ENCODE measurements at regions not wholly inside any gene's neighbourhood (a gene's known extent, or its start where the extent isn't known, plus 50 kb on each side); places are given as distances from the start of the nearest gene placed in this dataset.

DNA sequence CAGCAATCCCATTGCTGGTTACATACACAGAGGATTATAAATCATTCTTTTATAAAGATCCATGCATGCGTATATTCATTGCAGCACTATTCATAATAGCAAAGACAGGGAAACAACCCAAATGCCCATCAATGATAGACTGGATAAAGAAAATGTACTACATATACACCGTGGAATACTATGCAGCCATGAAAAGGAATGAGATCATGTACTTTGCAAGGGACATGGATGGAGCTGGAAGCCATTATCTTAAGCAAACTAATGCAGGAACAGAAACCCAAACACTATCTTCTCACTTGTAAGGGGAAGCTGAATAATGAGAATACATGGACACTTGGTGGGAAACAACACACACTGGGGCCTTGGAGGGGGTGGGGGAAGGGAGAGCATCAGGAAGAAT, 529.7 kb downstream of the TBC1D32 start:
- CTCF ChIA-PET: no interaction called here
- ATAC-seq (no peak), DNase-seq (ENCODE audit: low read depth, low spot score) (no peak)
- Histone ChIP-seq H3K4me1 (ENCODE audit: control insufficient read depth, insufficient read depth, low read length) (no peaks in the 10 kb centered on the region), H3K27me3 (ENCODE audit: control insufficient read depth, insufficient read depth, low read length) (no peaks in the 10 kb centered on the region), H3K9me3 (ENCODE audit: control insufficient read depth, insufficient read depth, low read depth, low read length) (no peaks in the 10 kb centered on the region), H3K4me3 (ENCODE audit: low read depth in 2 of 2, low read length in 2 of 2) (no peak overlapping the region), H3K27ac (ENCODE audit: low read length) (no peak overlapping the region), H3K36me3 (ENCODE audit: control insufficient read depth, insufficient read depth, low read length) (no peaks in the 10 kb centered on the region)
- in situ Hi-C loops (cut with HindIII; ENCODE audit: low pct_unique_long_range_greater_than_20kb, low sequenced_read_pairs): no loop called here
- BruUV-seq (replicated peaks): no TSS peak
- intact Hi-C loops (cut with micrococcal nuclease; ENCODE audit: unreplicated experiment): no loop called here
- POLR2A ChIA-PET: no interaction called here
- TF ChIP-seq SIN3A (IDR thresholded peaks at IDR 0.05; ENCODE audit: borderline replicate concordance, insufficient read depth, low read depth, low read length): no peak
- TF ChIP-seq, protein P1, sequence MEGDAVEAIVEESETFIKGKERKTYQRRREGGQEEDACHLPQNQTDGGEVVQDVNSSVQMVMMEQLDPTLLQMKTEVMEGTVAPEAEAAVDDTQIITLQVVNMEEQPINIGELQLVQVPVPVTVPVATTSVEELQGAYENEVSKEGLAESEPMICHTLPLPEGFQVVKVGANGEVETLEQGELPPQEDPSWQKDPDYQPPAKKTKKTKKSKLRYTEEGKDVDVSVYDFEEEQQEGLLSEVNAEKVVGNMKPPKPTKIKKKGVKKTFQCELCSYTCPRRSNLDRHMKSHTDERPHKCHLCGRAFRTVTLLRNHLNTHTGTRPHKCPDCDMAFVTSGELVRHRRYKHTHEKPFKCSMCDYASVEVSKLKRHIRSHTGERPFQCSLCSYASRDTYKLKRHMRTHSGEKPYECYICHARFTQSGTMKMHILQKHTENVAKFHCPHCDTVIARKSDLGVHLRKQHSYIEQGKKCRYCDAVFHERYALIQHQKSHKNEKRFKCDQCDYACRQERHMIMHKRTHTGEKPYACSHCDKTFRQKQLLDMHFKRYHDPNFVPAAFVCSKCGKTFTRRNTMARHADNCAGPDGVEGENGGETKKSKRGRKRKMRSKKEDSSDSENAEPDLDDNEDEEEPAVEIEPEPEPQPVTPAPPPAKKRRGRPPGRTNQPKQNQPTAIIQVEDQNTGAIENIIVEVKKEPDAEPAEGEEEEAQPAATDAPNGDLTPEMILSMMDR (IDR thresholded peaks at IDR 0.05): no peak
- no peak for TF ChIP-seq TCF7L2 (IDR thresholded peaks at IDR 0.05; ENCODE audit: low read depth, low read length)
- no peak for TF ChIP-seq POLR2AphosphoS5 (IDR thresholded peaks at IDR 0.05; ENCODE audit: low read depth, low read length)
- TF ChIP-seq, protein P2, sequence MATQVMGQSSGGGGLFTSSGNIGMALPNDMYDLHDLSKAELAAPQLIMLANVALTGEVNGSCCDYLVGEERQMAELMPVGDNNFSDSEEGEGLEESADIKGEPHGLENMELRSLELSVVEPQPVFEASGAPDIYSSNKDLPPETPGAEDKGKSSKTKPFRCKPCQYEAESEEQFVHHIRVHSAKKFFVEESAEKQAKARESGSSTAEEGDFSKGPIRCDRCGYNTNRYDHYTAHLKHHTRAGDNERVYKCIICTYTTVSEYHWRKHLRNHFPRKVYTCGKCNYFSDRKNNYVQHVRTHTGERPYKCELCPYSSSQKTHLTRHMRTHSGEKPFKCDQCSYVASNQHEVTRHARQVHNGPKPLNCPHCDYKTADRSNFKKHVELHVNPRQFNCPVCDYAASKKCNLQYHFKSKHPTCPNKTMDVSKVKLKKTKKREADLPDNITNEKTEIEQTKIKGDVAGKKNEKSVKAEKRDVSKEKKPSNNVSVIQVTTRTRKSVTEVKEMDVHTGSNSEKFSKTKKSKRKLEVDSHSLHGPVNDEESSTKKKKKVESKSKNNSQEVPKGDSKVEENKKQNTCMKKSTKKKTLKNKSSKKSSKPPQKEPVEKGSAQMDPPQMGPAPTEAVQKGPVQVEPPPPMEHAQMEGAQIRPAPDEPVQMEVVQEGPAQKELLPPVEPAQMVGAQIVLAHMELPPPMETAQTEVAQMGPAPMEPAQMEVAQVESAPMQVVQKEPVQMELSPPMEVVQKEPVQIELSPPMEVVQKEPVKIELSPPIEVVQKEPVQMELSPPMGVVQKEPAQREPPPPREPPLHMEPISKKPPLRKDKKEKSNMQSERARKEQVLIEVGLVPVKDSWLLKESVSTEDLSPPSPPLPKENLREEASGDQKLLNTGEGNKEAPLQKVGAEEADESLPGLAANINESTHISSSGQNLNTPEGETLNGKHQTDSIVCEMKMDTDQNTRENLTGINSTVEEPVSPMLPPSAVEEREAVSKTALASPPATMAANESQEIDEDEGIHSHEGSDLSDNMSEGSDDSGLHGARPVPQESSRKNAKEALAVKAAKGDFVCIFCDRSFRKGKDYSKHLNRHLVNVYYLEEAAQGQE (IDR thresholded peaks at IDR 0.05; ENCODE audit: insufficient read depth in 1 of 2, low read depth in 2 of 2, low read length in 1 of 2): no peak

DNA sequence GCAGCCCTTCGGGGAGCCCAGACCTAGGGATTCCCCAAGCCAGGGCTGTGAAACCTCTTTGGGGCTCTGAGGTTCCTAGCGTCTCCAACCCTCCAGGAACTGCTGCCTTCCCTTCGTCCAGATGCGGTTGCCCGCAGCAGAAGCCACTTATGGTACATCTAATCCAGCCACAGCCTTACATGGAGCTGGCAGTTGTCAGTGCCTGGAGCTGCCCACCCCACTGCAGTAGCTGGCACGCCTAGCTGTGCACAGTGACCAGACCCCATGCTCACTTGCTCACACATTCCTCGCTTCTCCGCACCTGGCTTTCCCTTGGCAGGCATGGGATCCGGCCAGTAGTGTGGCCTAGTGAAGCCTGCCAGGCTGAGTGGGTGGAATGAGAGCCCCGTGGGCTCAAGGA, 547.6 kb downstream of the TBC1D32 start:
- no TSS peak for BruUV-seq (replicated peaks)
- in situ Hi-C loops (cut with HindIII; ENCODE audit: low pct_unique_long_range_greater_than_20kb, low sequenced_read_pairs): no loop called here
- H3K36me3 ChIP-seq (ENCODE audit: control insufficient read depth, insufficient read depth, low read length): no peaks in the 10 kb centered on the region
- H3K9me3 ChIP-seq (ENCODE audit: control insufficient read depth, insufficient read depth, low read depth, low read length): no peaks in the 10 kb centered on the region
- no peak overlapping the region for H3K4me3 ChIP-seq (ENCODE audit: low read depth in 2 of 2, low read length in 2 of 2)
- ChIA-PET CTCF (no interaction called here), POLR2A (no interaction called here)
- TF ChIP-seq POLR2AphosphoS5 (IDR thresholded peaks at IDR 0.05; ENCODE audit: low read depth, low read length): no peak
- TF ChIP-seq SIN3A (IDR thresholded peaks at IDR 0.05; ENCODE audit: borderline replicate concordance, insufficient read depth, low read depth, low read length): no peak
- TF ChIP-seq, protein P1 (IDR thresholded peaks at IDR 0.05): no peak
- TF ChIP-seq, protein P2 (IDR thresholded peaks at IDR 0.05; ENCODE audit: insufficient read depth in 1 of 2, low read depth in 2 of 2, low read length in 1 of 2): no peak
- TF ChIP-seq TCF7L2 (IDR thresholded peaks at IDR 0.05; ENCODE audit: low read depth, low read length): no peak
- ATAC-seq: no peak
- DNase-seq (ENCODE audit: low read depth, low spot score): no peak
- H3K4me1 ChIP-seq (ENCODE audit: control insufficient read depth, insufficient read depth, low read length): no peaks in the 10 kb centered on the region
- intact Hi-C loops (cut with micrococcal nuclease; ENCODE audit: unreplicated experiment): no loop called here
- no peaks in the 10 kb centered on the region for H3K27me3 ChIP-seq (ENCODE audit: control insufficient read depth, insufficient read depth, low read length)
- no peak overlapping the region for H3K27ac ChIP-seq (ENCODE audit: low read length)
